Choroid plexus epithelial cell (primary cell): ENCODE measurements at regions not wholly inside any gene's neighbourhood (a gene's known extent, or its start where the extent isn't known, plus 50 kb on each side); places are given as distances from the start of the nearest gene placed in this dataset.
A peak's percentile ranks its signal among the peaks of the same experiment; 100 is the strongest.

Experiments
- DNase-seq: peaks from one replicate; pipeline ENCODE4 v3.0.0-alpha.2; 2010; ENCODE audit warnings: low read depth
- H3K4me3 ChIP-seq: 2 replicates; pipeline ENCODE4 v1.5.1; 2011; ENCODE audit warnings: low read depth, mild to moderate bottlenecking, control low read depth, low read length, moderate library complexity
- TF ChIP-seq, protein P1 (sequence below): conservative IDR thresholded peaks from 2 replicates; pipeline ENCODE4 v1.5.1; 2011; ENCODE audit warnings: low read depth, mild to moderate bottlenecking, control low read depth, inconsistent platforms, low read length, moderate library complexity

DNA sequence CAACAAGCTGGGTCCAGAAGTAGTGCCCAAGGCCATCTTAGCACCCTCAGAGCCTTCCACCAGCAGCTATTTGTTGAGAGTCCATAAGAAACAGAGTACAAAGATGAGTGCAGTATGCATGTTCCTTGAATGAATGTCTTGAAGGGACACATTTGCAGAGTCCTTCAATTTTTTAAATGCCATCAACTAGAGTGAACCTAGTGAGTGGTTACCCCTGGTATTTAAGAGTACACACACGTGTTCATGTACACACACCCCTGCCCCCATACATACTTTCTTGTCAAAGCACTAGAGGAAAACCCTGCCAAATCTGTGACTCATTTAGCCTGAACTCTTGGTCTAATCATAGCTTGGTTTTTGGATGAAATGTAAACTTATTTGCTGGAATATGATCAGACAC lies 84.5 kb upstream of the GALNT15 start:
- H3K4me3 ChIP-seq: no peak overlapping the region
- TF ChIP-seq, protein P1, sequence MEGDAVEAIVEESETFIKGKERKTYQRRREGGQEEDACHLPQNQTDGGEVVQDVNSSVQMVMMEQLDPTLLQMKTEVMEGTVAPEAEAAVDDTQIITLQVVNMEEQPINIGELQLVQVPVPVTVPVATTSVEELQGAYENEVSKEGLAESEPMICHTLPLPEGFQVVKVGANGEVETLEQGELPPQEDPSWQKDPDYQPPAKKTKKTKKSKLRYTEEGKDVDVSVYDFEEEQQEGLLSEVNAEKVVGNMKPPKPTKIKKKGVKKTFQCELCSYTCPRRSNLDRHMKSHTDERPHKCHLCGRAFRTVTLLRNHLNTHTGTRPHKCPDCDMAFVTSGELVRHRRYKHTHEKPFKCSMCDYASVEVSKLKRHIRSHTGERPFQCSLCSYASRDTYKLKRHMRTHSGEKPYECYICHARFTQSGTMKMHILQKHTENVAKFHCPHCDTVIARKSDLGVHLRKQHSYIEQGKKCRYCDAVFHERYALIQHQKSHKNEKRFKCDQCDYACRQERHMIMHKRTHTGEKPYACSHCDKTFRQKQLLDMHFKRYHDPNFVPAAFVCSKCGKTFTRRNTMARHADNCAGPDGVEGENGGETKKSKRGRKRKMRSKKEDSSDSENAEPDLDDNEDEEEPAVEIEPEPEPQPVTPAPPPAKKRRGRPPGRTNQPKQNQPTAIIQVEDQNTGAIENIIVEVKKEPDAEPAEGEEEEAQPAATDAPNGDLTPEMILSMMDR: no peak
- DNase-seq: peak; percentile 97

DNA sequence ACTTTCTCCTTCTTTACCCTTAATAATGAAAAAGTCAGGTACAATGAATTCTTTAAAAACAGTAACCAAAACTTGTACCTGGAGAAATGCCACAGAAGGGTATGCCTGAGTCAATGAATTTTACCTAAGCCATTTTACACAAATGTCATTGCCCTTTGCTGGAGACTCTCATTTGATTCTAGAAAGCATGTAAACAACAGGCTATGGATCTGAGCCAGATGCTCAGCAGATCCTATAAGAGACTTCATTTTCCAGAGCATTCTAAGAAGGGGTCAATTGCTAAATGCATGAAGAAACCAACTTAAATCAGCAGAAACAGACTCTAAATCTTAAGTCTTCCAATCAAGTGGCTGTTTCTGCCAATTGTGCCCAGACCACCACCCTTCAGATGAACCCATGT lies 83.8 kb upstream of the GALNT15 start:
- peak; percentile 44 for DNase-seq
- H3K4me3 ChIP-seq: no peak overlapping the region
- TF ChIP-seq, protein P1: no peak

DNA sequence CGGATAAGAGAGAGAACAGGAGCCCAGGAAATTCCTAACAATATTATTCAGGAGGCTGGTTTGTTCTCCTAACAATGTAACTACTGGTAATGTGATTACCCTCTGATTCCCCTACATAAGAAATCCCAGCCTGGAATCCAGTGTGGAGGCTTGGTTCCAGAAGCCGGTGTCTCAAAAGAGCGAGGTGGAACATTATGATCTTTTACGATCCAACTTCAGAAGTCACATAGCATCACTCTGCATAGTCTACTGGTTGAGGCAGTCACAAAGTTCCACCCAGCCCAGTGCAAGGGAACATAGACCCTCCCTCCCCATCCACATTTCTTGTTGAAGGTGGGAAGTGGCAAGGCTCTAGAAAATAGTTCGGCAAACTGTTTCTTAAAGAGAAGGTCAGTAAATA lies 81.6 kb upstream of the GALNT15 start:
- TF ChIP-seq, protein P1: no peak
- H3K4me3 ChIP-seq: no peak overlapping the region
- DNase-seq: no peak

DNA sequence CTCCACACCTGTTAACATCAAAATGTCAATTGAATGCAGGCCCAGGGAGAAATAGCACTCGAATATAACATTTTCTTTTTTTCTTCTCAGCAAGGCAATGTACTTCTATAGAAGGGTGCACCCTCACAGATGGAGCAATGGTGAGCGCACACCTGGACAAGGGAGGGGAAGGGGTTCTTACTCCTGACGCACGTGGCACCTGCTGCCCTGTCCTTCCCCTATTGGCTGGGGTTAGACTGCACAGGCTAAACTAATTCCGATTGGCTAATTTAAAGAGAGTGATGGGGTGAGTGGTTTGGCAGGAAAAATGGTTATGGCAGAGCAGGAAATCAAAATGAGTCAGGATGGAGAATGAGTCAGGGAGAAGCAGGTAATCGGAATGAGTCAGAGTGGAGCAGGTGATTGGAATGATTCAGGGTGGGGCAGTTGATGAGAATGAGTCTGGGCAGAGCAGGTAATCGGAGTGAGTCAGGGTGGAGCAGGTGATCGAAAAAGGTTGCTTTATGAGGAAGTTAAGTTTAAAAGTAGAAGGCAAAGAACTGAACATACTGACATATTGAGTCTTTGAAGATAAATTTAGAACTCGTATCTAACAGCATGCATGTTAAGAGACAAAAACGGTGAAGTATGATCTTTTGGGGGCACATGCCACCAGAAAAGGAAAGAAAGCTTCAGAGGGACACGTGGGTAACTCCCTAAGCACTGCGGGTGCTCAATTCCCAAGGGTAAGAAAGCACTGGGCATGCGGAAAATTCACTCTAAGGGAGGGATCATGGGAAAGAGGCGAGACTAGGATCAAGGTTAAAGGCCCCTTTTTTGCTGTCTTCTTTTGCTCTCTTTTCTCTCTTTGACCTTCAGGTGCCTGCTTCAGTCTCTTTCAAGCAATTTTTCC lies 72.9 kb upstream of the GALNT15 start:
- TF ChIP-seq, protein P1: no peak

DNA sequence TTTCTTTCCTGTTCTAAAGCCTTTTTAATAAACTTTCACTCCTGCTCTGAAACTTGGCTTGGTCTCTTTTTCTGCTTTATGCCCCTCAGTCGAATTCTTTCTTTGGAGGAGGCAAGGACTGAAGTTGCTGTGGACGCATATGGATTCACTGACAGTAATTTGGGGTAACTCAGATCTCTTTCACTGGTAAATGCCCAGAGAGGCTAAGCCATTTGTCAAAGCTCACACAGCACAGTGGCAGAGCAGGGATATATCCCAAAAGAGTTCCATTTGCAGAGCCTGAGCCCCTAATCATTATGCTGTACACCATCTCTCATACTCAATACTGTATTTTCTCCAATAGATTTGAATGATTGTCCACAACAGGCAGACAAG lies 72.3 kb upstream of the GALNT15 start:
- TF ChIP-seq, protein P1: no peak
- DNase-seq: no peak
- H3K4me3 ChIP-seq: no peak overlapping the region

More for the DNA sequence above, 72.9 kb upstream of the GALNT15 start:
- no peak overlapping the region for H3K4me3 ChIP-seq
- no peak for DNase-seq

DNA sequence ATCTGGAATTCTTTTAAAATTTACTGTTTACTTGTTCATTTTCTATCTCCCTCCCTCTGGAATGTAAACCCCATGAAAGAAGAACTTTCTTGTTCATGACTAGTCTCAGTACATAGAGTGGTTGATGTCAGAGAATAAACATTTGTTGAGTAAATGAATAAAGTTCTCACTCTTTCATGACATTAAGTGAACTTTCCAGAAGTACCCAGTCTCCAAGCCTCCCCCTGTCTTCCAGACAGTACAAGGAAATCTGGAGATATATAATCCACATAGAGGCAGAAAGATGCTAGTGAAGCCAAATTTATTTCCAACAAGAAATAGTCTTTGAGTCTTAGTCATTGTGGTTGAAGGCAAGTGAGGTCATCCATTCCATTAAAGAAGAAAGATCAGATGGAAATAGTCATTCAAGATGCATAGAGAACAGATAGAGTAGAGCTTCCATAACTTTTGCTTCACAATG lies 71.5 kb upstream of the GALNT15 start:
- DNase-seq: peak; percentile 72
- no peak overlapping the region for H3K4me3 ChIP-seq
- TF ChIP-seq, protein P1: peak; percentile 17

DNA sequence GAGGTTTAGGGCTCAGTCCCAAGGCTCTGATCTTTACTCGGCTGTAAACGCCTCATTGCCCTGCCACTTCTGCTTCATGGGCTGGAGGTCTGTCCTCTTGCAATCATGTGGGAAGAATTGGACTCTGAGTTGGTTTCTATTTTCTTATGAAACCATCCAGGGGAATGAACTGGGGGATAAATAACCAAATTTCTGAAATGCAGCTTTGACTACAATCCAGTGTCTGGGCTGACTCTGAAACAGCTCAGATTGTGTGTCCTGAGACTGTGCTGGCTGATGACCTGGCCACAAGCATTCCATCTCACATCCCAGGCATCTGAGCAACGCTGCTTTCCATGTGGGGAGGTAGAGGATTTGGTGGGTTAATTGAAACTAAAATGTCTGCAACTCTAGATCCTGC lies 71.0 kb upstream of the GALNT15 start:
- H3K4me3 ChIP-seq: no peak overlapping the region
- TF ChIP-seq, protein P1: no peak
- peak; percentile 67 for DNase-seq
